Transverse colon (tissue), 3 donors: ENCODE measurements at regions not wholly inside any gene's neighbourhood (a gene's known extent, or its start where the extent isn't known, plus 50 kb on each side); places are given as distances from the start of the nearest gene placed in this dataset.

Experiments
- CTCF ChIP-seq, 5 experiments: fragments of 200-600 bp in 3 of 5; fragments of 450-650 bp in 2 of 5; sonication (generic) in 3 of 5; IDR thresholded peaks; 1 replicate in 2 of 5; 2 replicates in 3 of 5; pipeline ENCODE4 v1.5.1; 2016 to 2017; ENCODE audit warnings: antibody characterized with exemption in 5 of 5, inconsistent platforms in 3 of 5, mild to moderate bottlenecking in 2 of 5, moderate library complexity in 1 of 5
- EP300 ChIP-seq: sonication (generic); formaldehyde crosslinking; IDR thresholded peaks from one replicate; pipeline ENCODE4 v1.6.1; 2017; ENCODE audit warnings: antibody characterized with exemption, low read depth

GRCh38 chr2:6372317-6372901, 493.3 kb downstream of the CMPK2 start:
- TF ChIP-seq CTCF (IDR thresholded peaks at IDR 0.05) (no peak), EP300 (no peak)
